Ascending aorta (tissue), 2 donors: ENCODE measurements at regions not wholly inside any gene's neighbourhood (a gene's known extent, or its start where the extent isn't known, plus 50 kb on each side); places are given as distances from the start of the nearest gene placed in this dataset.

Source experiments
- DNase-seq, 2 donors: peaks; one replicate each; pipeline ENCODE4 v3.0.0-alpha.2; 2019; ENCODE audit warnings: low spot score in 2 of 2
- H3K27ac ChIP-seq, 2 donors: fragments of 200-600 bp; sonication (generic); one replicate each; pipeline ENCODE4 v1.5.1; 2016 to 2017; ENCODE audit warnings: mild to moderate bottlenecking in 1 of 2
- H3K27me3 ChIP-seq: fragments of 200-600 bp; sonication (generic); one replicate; pipeline ENCODE4 v1.5.1; 2017
- H3K36me3 ChIP-seq, 2 donors: fragments of 200-600 bp; sonication (generic); one replicate each; pipeline ENCODE4 v1.5.1; 2016
- H3K4me1 ChIP-seq, 2 donors: fragments of 200-600 bp; sonication (generic); one replicate each; pipeline ENCODE4 v1.5.1; 2016 to 2017; ENCODE audit warnings: mild to moderate bottlenecking in 1 of 2
- H3K4me3 ChIP-seq, 2 donors: fragments of 200-600 bp; sonication (generic); one replicate each; pipeline ENCODE4 v1.5.1; 2016 to 2017; ENCODE audit warnings: mild to moderate bottlenecking in 1 of 2
- H3K9me3 ChIP-seq, 2 donors: fragments of 200-600 bp; sonication (generic); one replicate each; pipeline ENCODE4 v1.5.1; 2016
- CTCF ChIP-seq, 3 experiments: fragments of 200-600 bp in 2 of 3; fragments of 450-650 bp in 1 of 3; sonication (generic) in 2 of 3; IDR thresholded peaks; one replicate each; pipeline ENCODE4 v1.5.1; 2016 to 2019; ENCODE audit warnings: antibody characterized with exemption in 3 of 3, mild to moderate bottlenecking in 1 of 3, moderate library complexity in 1 of 3
- intact Hi-C: fragments of 100-400 bp; cut with DNase I; formaldehyde crosslinking; loops from one replicate; pipeline ENCODE4 v1.15.1; 2023

- Histone ChIP-seq H3K9me3 (peaks cover 0 to 9% of the 10 kb centered on the region in 2 donors), H3K36me3 (no peaks in the 10 kb centered on the region), H3K27ac (no peak overlapping the region), H3K4me3 (no peak overlapping the region), H3K4me1 (no peaks in the 10 kb centered on the region), H3K27me3 (no peaks in the 10 kb centered on the region)
- intact Hi-C loops, result no loop called here
- TF ChIP-seq CTCF (IDR thresholded peaks at IDR 0.05), result no peak
- DNase-seq, result no peak
Observed at GRCh38 chr1:187464320-187464719, 635.6 kb downstream of the PLA2G4A start.

GRCh38 chr1:187465441-187465840 lies 636.7 kb downstream of the PLA2G4A start:
- Histone ChIP-seq H3K27me3 (no peaks in the 10 kb centered on the region), H3K4me3 (no peak overlapping the region)

GRCh38 chr1:187469836-187470235 lies 641.1 kb downstream of the PLA2G4A start:
- intact Hi-C loops, result no loop called here
- H3K4me3 ChIP-seq, result no peak overlapping the region
- no peaks in the 10 kb centered on the region for H3K27me3 ChIP-seq
- H3K9me3 ChIP-seq, result peaks cover 0 to 6% of the 10 kb centered on the region in 2 donors
- no peaks in the 10 kb centered on the region for H3K4me1 ChIP-seq
- no peaks in the 10 kb centered on the region for H3K36me3 ChIP-seq
- no peak for TF ChIP-seq CTCF (IDR thresholded peaks at IDR 0.05)
- no peak for DNase-seq
- no peak overlapping the region for H3K27ac ChIP-seq

More at GRCh38 chr1:187465441-187465840, 636.7 kb downstream of the PLA2G4A start:
- Histone ChIP-seq H3K36me3 (no peaks in the 10 kb centered on the region), H3K27ac (no peak overlapping the region), H3K9me3 (peaks cover 0 to 9% of the 10 kb centered on the region in 2 donors), H3K4me1 (no peaks in the 10 kb centered on the region)
- intact Hi-C loops, result no loop called here
- no peak for DNase-seq
- no peak for TF ChIP-seq CTCF (IDR thresholded peaks at IDR 0.05)

- Histone ChIP-seq H3K4me1 (no peaks in the 10 kb centered on the region), H3K36me3 (no peaks in the 10 kb centered on the region), H3K27me3 (no peaks in the 10 kb centered on the region), H3K4me3 (no peak overlapping the region), H3K9me3 (no peaks in the 10 kb centered on the region), H3K27ac (no peak overlapping the region)
- DNase-seq, result no peak
- TF ChIP-seq CTCF (IDR thresholded peaks at IDR 0.05), result no peak
- intact Hi-C loops, result no loop called here
Observed at GRCh38 chr1:187471555-187471954, 642.8 kb downstream of the PLA2G4A start.

GRCh38 chr1:187474336-187474735 lies 645.6 kb downstream of the PLA2G4A start:
- Histone ChIP-seq H3K27ac (no peak overlapping the region), H3K36me3 (no peaks in the 10 kb centered on the region), H3K9me3 (no peaks in the 10 kb centered on the region), H3K27me3 (no peaks in the 10 kb centered on the region), H3K4me1 (no peaks in the 10 kb centered on the region), H3K4me3 (no peak overlapping the region)
- no peak for TF ChIP-seq CTCF (IDR thresholded peaks at IDR 0.05)
- intact Hi-C loops, result no loop called here
- DNase-seq, result no peak

GRCh38 chr1:187476671-187477070 lies 647.9 kb downstream of the PLA2G4A start:
- no peak overlapping the region for H3K4me3 ChIP-seq
- no peak for TF ChIP-seq CTCF (IDR thresholded peaks at IDR 0.05)
- H3K4me1 ChIP-seq, result no peaks in the 10 kb centered on the region
- intact Hi-C loops, result no loop called here
- H3K27me3 ChIP-seq, result no peaks in the 10 kb centered on the region
- H3K27ac ChIP-seq, result no peak overlapping the region
- no peaks in the 10 kb centered on the region for H3K9me3 ChIP-seq
- H3K36me3 ChIP-seq, result no peaks in the 10 kb centered on the region
- no peak for DNase-seq
